WERI-Rb-1 (cell line): ENCODE measurements at regions not wholly inside any gene's neighbourhood (a gene's known extent, or its start where the extent isn't known, plus 50 kb on each side); places are given as distances from the start of the nearest gene placed in this dataset.

Experiments
- DNase-seq: peaks from one replicate; pipeline ENCODE4 v3.0.0-alpha.2; 2020
- H3K27ac ChIP-seq: fragments of 250-450 bp; sonication (Bioruptor Pico); 2 replicates; pipeline ENCODE4 v1.5.1; 2020; ENCODE audit warnings: mild to moderate bottlenecking, moderate library complexity
- H3K27me3 ChIP-seq: fragments of 250-450 bp; sonication (Bioruptor Pico); 2 replicates; pipeline ENCODE4 v1.5.1; 2021; ENCODE audit warnings: mild to moderate bottlenecking, low read depth, moderate library complexity; ENCODE audit not compliant: insufficient read depth, severe bottlenecking
- H3K36me3 ChIP-seq: fragments of 250-450 bp; sonication (Bioruptor Pico); 2 replicates; pipeline ENCODE4 v1.5.1; 2020; ENCODE audit warnings: mild to moderate bottlenecking, moderate library complexity
- H3K4me3 ChIP-seq: 2 replicates; pipeline ENCODE4 v1.5.1; 2011; ENCODE audit warnings: low read depth, mild to moderate bottlenecking, control low read depth, low read length
- H3K9me3 ChIP-seq: fragments of 250-450 bp; sonication (Bioruptor Pico); 2 replicates; pipeline ENCODE4 v1.5.1; 2021; ENCODE audit warnings: mild to moderate bottlenecking, moderate library complexity; ENCODE audit not compliant: severe bottlenecking
- TF ChIP-seq, protein P1 (sequence below): IDR thresholded peaks from 2 replicates; pipeline ENCODE4 v1.5.1; 2011; ENCODE audit warnings: low read depth, mild to moderate bottlenecking, control low read depth, inconsistent platforms, low read length

DNA sequence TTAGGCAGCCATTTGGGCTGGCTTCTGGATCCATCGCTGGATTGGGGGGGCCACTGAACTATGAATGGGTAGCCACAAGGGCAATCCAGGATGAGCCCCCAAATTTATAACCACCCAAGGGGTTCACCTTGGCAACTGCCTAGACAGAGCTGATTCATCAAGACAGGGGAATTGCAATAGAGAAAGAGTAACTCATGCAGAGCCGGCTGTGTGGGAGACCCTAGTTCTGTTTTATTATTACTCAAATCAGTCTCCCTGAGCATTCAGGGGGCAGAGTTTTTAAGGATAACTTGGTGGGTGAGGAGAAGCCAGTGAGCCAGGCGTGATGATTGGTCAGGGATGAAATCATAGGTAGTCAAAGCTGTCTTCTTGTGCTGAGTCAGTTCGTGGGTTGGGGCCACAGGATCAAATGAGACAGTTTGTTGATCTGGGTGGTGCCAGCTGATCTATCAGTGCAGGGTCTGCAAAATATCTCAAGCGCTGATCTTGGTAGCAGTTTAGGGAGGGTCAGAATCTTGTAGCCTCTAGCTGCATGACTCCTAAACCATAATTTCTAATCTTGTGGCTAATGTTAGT lies 57.9 kb downstream of the DNAJB9 start:
- H3K9me3 ChIP-seq = no peaks in the 10 kb centered on the region
- no peaks in the 10 kb centered on the region for H3K36me3 ChIP-seq
- TF ChIP-seq, protein P1, sequence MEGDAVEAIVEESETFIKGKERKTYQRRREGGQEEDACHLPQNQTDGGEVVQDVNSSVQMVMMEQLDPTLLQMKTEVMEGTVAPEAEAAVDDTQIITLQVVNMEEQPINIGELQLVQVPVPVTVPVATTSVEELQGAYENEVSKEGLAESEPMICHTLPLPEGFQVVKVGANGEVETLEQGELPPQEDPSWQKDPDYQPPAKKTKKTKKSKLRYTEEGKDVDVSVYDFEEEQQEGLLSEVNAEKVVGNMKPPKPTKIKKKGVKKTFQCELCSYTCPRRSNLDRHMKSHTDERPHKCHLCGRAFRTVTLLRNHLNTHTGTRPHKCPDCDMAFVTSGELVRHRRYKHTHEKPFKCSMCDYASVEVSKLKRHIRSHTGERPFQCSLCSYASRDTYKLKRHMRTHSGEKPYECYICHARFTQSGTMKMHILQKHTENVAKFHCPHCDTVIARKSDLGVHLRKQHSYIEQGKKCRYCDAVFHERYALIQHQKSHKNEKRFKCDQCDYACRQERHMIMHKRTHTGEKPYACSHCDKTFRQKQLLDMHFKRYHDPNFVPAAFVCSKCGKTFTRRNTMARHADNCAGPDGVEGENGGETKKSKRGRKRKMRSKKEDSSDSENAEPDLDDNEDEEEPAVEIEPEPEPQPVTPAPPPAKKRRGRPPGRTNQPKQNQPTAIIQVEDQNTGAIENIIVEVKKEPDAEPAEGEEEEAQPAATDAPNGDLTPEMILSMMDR = no peak
- H3K27ac ChIP-seq = no peak overlapping the region
- H3K27me3 ChIP-seq = no peaks in the 10 kb centered on the region
- H3K4me3 ChIP-seq = no peak overlapping the region
- DNase-seq = no peak

DNA sequence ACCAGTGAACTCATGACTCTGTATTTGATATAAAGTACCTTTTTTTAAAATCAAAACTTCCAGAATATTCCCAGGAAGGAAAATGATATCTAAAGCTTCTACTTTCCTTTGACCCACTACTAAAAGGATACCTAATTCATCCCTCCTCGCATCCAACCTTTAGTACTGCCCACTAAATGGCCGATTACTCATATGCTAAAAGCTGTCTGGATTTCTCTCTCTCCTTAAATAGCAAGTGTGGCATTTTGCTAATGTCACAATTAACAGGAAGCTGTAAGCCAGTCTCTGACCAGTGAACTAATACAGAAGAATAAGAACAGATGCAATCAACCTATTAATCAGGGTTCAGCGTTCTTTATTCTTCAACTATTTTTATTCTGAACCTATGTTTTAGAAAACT lies 59.0 kb downstream of the DNAJB9 start:
- no peak for DNase-seq
- no peaks in the 10 kb centered on the region for H3K9me3 ChIP-seq
- no peak overlapping the region for H3K4me3 ChIP-seq
- no peaks in the 10 kb centered on the region for H3K27me3 ChIP-seq
- TF ChIP-seq, protein P1 = no peak
- H3K36me3 ChIP-seq = no peaks in the 10 kb centered on the region
- H3K27ac ChIP-seq = no peak overlapping the region

DNA sequence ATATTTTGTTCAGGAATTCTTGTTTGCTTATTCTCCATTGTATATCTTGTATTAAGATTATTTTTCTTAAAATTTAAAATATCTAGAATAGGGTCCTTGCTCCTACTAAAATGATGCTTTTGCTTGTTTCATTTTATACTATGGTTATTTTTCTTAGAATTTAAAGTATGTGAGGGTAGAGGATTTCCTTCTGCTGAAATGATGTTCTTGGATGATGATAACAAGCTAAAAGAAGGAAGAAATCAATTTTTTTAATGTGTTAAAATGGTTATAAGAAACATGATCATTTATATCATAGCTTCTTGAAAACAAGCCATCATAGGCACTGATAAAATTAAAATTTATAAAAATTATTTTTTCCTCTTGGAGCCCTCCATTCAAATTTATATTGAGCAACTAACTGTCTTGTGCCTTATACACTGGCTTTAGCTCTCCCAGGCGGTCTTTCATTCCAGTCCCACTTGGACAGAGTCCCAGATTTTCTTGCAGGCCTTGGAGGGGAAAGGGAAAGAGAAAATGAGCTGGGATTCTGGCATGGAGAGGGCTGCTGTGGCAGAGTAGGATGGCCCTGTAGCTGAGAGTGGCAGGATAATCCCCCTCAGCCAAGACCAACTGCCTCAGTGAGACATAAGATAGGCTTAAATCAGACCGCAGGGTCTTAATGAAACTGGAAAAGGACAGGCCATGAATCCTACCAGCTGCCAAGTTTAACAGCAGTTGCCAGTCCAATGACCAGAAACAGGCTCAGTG lies 60.2 kb downstream of the DNAJB9 start:
- Histone ChIP-seq H3K4me3 (no peak overlapping the region), H3K36me3 (no peaks in the 10 kb centered on the region), H3K27ac (no peak overlapping the region), H3K9me3 (no peaks in the 10 kb centered on the region), H3K27me3 (no peaks in the 10 kb centered on the region)
- TF ChIP-seq, protein P1 = no peak
- DNase-seq = peak; percentile 55

DNA sequence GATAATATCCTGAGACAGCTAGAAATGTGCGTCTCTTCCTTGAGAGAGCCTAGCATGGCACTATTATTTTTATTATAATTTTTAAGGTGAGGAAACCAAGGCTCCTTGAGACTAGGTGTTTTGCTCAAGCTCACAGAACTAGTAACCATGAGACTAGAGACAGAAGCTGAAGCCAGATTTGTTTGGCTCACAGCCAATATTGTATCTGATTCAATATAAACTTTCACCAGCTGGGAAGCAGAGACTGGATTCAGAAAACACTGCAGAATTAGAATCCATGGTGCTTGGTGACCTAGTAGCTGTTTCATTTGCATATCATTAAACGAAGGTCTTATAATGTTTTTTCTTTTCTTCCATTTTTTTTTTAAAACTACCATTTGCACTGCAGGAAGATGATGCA lies 64.4 kb downstream of the DNAJB9 start:
- DNase-seq = no peak
- TF ChIP-seq, protein P1 = no peak
- H3K27me3 ChIP-seq = no peaks in the 10 kb centered on the region

DNA sequence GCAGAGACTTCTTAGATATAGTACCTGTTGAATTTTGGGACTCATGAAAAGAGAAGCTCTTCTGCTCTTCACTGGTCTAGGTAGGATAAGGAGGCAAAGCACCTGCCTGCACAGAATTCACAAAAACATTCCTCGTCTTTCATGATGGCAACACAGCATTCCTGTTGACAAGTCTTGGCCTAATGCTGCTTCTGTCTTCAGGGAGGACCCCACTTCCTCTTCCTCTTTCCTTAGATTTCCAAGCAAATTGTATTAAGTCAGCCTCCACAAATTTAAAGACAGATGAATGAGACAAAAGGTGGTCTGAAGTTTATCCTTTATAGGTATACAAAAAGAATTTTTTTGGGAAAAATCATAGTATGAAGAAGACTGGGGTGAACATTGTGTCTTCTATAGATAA lies 64.9 kb downstream of the DNAJB9 start:
- H3K36me3 ChIP-seq = no peaks in the 10 kb centered on the region
- no peak for DNase-seq
- H3K9me3 ChIP-seq = no peaks in the 10 kb centered on the region
- no peak overlapping the region for H3K4me3 ChIP-seq
- no peak overlapping the region for H3K27ac ChIP-seq
- H3K27me3 ChIP-seq = no peaks in the 10 kb centered on the region
- TF ChIP-seq, protein P1 = no peak

More for the DNA sequence above, 64.4 kb downstream of the DNAJB9 start:
- Histone ChIP-seq H3K9me3 (no peaks in the 10 kb centered on the region), H3K4me3 (no peak overlapping the region), H3K27ac (no peak overlapping the region), H3K36me3 (no peaks in the 10 kb centered on the region)
